ENCODE measurements at regions not wholly inside any gene's neighbourhood (a gene's known extent, or its start where the extent isn't known, plus 50 kb on each side); places are given as distances from the start of the nearest gene placed in this dataset.

- TF ChIP-seq YY1 (IDR thresholded peaks at IDR 0.05; ENCODE audit: insufficient read depth, insufficient read length) (no peak), SUZ12 (IDR thresholded peaks at IDR 0.05; ENCODE audit: extremely low read depth, insufficient read depth, insufficient read length) (no peak)
Measured at GRCh38 chr1:4323309-4323708, 331.1 kb upstream of the AJAP1 start.

Measured in NT2/D1 (cell line).